GM19463 (cell line): ENCODE measurements at regions not wholly inside any gene's neighbourhood (a gene's known extent, or its start where the extent isn't known, plus 50 kb on each side); places are given as distances from the start of the nearest gene placed in this dataset.

Source experiments
- ATAC-seq: cut with Tn5 transposase; IDR thresholded peaks from one replicate; pipeline ENCODE4 v1.9.1; 2021; ENCODE audit warnings: mild to moderate bottlenecking, moderate library complexity; ENCODE audit not compliant: unreplicated experiment

- no peak for ATAC-seq
Observed at GRCh38 chr2:129069875-129070594, 751.4 kb upstream of the HS6ST1 start.

DNA sequence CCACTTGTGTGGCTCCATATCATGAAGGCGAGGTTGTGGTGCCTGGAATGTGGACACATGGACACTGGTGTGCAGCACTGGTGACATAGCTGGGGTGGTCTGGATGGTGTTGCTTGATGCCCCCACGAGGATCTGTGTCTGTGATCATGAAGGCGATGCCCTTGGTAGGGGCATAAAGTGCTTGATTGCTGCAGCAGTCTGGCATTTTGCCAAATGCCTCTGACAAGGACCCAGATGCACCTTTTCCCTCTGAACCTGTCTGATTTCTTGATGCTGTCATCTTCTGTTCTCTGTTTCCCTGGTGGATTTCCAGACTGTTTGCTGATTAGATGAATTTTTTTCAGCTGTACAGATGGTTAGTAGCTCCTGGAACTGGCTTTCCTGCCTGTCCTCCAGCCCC, 752.0 kb upstream of the HS6ST1 start:
- ATAC-seq = no peak

GRCh38 chr2:129071531-129071930, 752.9 kb upstream of the HS6ST1 start:
- ATAC-seq = no peak

- ATAC-seq = no peak
Observed at GRCh38 chr2:129074298-129074920, 755.7 kb upstream of the HS6ST1 start.

GRCh38 chr2:129078548-129078947, 759.9 kb upstream of the HS6ST1 start:
- no peak for ATAC-seq

GRCh38 chr2:129080715-129081476, 762.2 kb upstream of the HS6ST1 start:
- no peak for ATAC-seq

DNA sequence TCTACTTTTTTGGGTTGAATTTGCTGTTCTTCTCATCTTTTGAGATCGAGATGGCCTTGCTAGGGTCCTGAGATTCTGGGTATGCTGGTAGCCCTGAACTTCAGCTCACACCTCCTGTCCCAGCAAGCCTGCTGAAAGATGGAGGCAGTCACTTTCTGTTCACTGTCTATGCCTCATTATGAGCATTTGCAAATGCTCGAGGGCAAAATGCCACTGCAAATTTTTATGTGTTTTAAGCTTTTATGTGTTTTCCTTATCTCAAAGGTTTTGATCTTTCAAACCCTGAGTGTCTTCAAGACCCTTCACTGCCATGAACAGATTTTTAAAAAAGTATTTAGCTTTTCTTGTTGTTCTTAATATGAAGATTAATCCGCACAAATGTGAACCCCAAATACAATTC, 766.7 kb upstream of the HS6ST1 start:
- no peak for ATAC-seq

- no peak for ATAC-seq
Observed at GRCh38 chr2:129087133-129087813, 768.6 kb upstream of the HS6ST1 start.

GRCh38 chr2:129091620-129092019, 773.0 kb upstream of the HS6ST1 start:
- no peak for ATAC-seq

GRCh38 chr2:129092956-129093355, 774.3 kb upstream of the HS6ST1 start:
- ATAC-seq = no peak

GRCh38 chr2:129101186-129101585, 782.5 kb upstream of the HS6ST1 start:
- no peak for ATAC-seq

GRCh38 chr2:129103936-129104878, 785.5 kb upstream of the HS6ST1 start:
- no peak for ATAC-seq

DNA sequence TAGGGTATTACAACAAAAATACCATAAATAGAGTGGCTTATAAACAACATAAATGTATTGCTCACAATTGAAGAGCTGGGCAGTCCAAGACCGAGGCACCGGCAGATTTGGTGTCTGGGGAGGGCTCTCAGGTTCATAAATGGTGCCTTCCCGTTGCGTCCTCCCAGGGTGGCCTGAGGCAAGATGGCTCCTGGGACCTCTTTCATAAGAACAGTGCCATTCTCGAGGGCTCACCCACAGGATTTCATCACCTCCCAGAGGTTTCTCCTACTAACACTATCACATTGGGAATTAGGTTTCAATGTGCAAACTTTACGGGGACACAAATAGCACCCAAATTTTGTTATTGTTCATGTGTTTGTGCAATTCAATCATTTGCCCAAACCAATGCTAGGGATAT, 793.5 kb upstream of the HS6ST1 start:
- no peak for ATAC-seq

DNA sequence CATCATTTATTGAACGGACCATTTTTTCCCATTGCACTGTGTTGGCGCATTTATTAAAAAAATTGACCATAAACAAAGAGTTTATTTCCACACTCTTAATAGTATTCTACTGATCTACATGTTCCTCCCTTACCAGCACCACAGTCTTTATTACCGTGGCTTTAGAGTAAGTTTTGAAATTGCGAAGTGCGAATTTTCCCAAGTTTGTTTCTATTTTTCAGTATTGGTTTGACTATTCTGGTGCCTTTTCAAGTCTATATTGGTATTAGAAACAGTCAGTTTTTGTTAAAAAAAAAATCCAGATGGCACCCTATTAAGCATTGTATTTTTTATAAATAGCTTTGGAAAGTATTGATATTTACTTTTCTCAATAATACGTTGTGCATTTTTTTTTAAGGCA, 795.1 kb upstream of the HS6ST1 start:
- no peak for ATAC-seq

GRCh38 chr2:129117434-129117833, 798.8 kb upstream of the HS6ST1 start:
- ATAC-seq = no peak

- ATAC-seq = no peak
Observed at GRCh38 chr2:129118296-129118695, 799.6 kb upstream of the HS6ST1 start.

GRCh38 chr2:129129087-129129486, 810.4 kb upstream of the HS6ST1 start:
- ATAC-seq = no peak

GRCh38 chr2:129133692-129134641, 815.3 kb upstream of the HS6ST1 start:
- no peak for ATAC-seq

GRCh38 chr2:129135017-129135416, 816.3 kb upstream of the HS6ST1 start:
- no peak for ATAC-seq
